EL (cell line): ENCODE measurements at regions not wholly inside any gene's neighbourhood (a gene's known extent, or its start where the extent isn't known, plus 50 kb on each side); places are given as distances from the start of the nearest gene placed in this dataset.

ENCODE experiments used
- DNase-seq: peaks from one replicate; pipeline ENCODE4 v3.0.0-alpha.2; 2016

DNA sequence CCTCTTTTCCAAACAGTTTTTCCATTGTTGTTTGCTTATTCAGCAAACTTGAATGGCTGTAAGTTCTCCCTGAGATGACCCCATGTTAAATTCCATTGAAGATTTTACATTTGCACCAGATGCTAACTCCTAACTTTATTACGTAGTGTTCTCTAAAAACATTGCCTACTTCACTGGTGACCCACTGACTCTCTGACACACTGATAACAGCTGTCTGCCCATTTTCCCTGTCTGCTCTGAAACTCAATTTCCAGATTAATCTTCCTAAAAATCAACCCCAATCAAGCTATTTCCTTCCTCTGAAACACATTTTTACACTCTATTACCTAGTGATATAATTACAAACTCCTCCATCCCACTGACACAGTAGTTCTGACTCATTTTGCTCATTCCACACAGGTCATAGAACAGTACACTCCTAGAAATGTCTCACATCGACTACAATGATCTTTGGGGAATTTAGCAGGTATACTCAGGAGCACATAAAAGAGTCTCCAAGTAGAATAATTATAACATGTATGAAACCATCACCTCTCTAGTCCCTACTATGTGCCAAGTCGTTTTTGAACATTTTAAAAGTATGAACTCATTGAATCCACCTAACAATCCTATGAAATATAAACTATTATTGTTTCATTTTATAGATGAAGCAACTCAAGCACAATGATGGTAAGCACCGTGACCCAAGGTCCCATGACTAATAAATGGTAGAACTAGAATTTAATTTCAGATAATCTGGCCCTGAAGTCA is 210.9 kb downstream of the SLIT2 start:
- DNase-seq = peak; percentile 24

DNA sequence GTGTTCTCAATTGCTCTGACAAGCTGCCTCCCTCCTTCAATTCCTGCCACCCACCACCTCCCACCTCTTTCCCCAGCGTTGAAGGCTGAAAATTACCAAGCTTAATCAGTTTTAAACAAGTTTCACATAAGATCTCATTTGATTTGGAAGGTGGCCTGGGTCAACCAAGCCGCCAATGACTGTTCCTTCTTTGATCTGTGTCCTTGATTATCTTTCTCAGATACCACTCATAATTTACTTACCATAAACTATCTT is 211.4 kb downstream of the SLIT2 start:
- no peak for DNase-seq

DNA sequence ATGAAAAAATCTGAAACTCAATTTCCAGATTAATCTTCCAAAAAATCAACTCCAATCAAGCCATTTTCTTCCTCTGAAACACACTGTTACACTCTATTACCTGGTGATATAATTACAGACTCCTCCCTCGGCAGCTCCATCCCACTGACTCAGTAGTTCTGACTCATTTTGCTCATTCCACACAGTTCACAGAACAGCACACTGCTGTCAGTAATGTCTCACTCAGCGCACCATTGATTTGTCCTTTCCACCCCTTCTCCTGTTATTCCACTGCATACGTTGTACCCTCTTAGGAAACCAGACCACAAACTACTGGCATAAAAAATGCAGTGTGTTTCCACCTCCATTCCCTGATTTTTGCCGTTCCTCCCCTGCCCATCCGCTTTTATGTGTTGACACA is 212.7 kb downstream of the SLIT2 start:
- peak; percentile 81 for DNase-seq

DNA sequence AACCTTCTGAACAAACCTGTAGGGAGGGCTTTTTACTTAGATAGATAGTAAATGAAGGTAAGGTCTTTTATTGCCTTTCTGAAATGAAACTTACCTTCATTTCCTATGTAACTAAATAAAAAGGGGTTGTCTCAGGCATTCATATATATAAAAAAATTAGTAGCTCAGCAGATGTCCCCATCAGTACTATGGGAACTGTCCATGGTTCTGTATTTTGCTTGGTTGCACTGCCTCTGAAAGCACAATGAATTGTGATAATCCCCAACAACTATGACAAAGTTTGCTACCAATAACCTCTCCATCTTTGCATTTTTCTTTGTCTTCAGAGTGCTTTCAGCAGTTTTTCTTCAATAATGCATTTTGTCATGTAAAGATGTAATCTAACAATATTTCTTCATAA is 222.4 kb downstream of the SLIT2 start:
- peak; percentile 13 for DNase-seq

DNA sequence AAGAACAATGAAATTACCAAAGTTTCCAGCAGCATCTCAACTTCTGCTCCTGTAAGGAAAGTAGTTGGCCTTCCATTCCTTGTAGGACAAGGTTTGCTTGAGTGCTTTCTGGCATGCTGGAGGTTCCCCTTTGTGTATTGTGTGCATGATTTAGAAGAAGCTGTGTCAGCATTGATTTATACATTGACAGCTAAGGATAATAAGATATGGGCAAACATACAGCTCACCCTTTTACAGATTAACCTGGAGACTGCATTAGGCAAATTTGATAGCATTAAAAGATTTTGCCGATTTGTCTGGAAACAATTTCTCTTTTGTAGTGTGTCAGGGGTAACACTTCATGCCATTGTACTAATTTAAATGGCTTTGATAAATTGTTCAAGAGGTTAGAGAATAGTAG is 221.8 kb upstream of the PACRGL start:
- DNase-seq = no peak

DNA sequence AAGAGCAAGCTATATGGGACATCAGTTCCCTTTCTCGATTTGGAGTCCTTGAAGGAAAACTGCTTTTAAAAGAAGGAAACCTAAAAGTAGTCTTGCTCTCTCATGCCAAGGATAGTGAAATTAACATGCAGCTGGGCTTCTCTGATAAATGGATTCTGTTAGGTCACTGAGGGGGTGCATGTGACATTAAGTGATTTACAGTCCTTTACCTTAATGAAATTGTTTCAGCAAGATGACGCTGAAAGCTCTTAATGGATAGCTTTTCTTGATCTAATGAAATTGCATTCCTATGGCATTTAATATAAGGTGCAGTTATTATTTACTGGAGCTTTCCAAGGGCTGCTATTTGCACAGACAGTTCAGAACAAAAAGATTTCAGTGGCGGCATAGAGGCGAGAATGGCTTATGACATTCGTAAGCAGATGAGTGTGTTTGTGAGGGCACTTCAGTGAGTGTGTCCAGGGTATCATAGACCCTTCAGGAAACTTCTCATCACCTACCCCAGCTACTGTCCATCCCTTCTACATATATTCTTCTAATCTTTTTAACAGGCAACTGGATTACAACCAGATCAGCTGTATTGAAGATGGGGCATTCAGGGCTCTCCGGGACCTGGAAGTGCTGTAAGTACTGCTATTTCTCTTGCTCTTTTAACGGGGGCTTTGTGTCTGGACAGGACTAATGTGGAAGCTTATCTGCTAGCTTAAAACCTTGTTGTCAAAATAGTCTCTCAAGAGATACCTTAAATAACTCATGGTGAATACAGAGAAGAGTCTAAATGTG is 219.9 kb upstream of the PACRGL start:
- DNase-seq = no peak

DNA sequence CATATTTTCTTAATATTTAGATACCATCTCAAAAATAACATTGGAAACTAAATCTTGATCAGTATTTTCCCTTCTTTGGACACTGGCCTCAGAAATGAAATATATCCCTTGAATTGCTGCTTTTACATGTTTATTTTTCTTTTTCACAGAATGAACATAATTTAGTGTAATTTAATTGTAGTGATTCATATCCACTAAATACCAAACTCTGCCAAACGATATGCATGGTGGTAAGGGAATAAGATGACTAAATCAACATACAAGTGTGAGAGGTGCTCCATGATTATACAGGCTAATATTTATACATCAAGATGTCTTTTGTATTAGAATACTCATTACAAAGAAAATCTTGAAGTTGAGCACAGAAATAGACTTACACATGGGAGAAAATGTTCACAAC is 216.8 kb upstream of the PACRGL start:
- DNase-seq = peak; percentile 37

DNA sequence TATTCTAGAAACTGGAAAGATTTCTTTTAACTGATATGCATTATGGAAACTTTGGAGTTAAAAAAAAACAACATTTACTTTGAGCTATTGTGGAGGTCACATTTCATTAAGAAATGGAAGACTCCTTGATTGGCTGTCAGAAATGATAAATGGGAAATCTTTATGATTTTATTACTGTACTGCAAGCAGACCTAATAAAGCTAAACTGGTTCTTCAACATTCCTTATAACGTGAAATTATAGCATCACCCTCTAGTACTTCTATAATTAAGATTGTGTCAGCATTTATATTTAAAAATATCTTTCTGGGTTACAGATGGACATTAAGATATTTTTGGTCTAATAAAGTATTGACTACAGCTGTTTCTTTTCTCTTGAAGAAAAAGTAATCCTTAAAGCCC is 213.8 kb upstream of the PACRGL start:
- no peak for DNase-seq

DNA sequence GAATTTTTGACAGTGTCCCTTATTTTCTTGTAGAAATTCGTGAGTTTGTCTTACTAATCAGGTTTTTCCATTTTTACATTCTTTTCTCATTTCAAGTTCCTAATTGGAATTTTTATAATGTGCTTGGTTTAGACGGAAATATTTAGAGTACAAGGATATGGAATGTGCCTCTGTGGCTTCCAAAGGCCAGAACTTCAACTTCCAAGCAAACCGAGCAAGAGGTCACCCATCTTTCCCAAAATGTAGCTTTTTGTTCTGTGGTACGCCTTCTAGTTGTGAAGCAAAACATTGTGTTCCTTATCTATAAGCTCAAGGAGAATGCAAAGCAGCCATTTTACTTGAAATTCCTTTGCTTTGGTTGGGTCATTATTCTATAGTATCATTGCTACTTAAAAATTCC is 212.8 kb upstream of the PACRGL start:
- peak; percentile 55 for DNase-seq

DNA sequence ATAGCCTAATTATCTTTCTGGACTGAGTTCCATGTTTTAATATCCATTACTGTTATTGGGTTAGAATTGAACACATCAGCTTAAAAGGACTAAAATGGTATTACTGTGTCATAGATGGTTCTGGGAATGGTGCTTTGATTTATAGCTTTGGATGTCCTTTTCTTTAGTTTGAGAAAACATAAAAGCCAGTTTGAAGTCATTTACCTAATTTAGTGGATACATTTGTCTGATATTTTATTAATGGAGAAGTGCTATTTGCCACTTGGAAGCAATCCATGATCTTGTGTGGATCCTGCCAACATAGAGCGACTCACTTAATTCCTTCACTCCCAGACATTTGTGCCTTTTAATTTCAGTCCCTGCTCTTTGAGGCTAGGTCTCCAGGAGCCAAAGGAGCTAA is 212.4 kb upstream of the PACRGL start:
- DNase-seq = peak; percentile 61

DNA sequence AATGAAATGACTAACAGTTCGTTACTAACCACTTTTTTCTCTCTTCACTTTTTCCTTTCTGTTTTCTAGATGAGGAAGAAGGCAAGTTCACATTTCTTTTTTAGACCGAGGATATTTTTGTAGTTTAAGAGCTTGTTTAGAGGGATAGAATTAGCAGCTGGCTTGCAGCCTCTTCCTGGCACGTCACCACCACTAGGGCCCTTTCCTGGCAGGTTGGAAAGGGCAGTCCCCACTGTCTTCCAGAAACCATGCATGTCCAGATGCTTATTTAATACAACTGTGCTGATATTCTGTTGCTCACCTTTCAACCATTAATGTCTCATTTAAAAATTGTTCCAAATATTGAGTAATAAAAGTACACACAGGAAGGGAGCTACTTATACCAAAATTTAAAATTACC is 209.5 kb upstream of the PACRGL start:
- no peak for DNase-seq

DNA sequence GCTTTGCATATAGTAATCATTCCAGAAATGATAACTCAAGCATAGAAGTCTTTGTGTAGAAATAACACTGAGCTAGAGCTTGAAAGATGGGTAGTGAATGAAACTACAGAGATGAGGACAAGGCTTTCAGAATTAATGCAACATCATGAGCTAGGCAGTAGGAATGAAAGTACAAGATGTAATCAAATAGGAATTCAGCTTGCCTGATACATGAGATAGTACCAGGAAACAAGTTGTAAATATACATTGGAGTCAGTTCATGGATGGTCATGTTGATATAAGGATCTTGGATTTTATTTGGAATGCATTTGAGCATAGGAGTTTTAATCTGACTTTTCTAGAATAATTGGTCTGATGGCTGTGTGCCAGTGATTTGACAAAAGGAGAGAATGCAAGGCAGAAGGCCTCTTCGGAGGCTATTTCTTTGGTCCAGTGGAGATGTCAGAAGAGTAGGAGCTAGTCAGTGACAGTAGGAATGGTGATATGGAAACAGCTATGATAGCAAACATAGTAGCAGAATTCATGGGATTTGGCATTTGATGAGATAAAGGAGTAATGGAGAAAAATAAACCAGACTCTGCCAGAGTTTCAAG is 206.4 kb upstream of the PACRGL start:
- DNase-seq = peak; percentile 71

DNA sequence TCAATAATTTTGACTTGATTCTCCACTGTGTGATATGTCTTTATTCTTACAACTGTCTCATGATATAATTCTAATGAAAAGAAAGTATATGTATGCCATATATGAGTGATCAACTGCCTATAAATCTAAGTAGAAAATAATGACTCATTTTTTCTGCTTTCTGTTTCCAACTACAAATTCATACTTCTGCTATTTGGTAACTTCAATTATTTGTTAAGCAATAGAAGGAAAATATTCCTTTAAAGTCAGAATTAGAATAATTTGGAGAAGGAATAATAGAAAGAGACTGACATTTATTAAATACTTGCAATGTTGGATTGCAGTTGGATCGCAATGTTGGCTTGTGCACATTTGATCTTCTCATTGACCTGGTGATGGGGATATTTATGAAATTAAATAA is 204.2 kb upstream of the PACRGL start:
- DNase-seq = no peak

DNA sequence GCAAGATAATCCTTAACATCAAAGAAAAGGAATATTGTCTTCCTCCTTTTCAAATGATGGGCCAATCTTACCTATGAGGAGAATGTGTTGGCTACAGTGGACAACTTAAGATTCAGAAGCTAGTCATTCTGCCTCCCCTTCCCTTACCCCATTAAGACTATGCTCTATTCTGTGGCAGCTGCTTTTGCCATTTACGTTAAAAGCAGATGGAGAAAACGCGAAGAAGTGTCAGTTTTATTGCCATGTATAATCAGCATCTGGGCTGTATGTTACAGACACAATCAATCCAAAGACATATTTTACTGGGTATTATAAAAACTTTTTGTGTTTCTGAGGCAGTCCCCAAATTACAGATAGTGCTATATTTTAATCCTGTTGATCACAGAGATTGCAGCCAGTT is 196.1 kb upstream of the PACRGL start:
- DNase-seq = no peak

DNA sequence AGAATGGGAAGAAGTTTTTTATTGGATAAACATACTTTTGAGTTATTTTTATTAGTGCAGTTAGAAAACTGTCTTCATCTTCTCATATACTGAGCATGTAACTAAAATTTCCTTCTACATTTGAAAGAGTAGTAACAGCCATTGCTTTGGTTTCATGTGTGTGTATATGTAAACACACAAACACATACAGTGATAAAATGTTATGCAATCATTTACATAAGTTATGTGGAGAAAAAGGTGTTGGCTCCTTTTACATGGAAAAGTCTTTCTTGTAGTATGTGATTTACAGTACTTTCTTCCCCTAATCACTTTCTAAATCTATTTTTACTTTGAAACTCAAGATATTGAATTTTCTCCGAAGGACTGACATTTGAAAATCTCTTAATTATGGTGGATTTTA is 194.3 kb upstream of the PACRGL start:
- DNase-seq = no peak

DNA sequence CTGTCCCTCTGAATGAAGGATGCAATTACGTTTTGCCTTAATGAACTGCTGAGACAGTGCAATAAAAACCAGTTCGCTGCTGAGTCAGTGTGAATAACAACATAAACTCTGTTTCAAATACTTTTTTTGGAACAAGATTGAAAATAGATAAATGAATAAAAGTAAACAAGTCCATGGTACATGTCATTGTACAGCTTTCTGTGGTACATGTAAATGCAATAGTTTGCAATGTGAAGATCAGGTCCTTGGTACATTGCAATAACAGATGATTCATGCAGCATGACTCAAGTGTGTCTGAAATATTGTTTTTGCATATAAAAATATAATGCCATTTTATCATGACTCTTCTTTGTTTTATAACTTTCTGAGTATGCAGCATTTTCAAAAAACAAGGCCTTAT is 193.4 kb upstream of the PACRGL start:
- peak; percentile 75 for DNase-seq

DNA sequence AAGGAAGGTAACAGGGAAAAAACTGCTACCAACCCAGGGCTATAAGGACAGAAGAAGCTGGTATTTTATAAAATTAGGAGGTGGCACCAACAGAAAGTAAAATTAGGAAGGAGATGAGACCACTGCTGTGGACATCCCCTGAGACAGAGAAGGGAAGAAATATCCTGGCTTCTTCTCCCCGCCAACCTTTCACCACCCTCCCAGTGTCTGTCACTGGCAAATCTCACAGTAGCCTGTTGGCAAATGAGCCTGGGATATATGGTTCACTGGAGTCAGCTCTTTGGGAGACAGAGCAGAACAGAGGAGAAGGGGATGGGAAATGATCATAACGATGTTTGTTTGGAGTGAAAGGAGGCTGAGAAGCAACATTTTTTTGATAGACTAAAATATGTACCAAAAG is 190.9 kb upstream of the PACRGL start:
- DNase-seq = no peak

DNA sequence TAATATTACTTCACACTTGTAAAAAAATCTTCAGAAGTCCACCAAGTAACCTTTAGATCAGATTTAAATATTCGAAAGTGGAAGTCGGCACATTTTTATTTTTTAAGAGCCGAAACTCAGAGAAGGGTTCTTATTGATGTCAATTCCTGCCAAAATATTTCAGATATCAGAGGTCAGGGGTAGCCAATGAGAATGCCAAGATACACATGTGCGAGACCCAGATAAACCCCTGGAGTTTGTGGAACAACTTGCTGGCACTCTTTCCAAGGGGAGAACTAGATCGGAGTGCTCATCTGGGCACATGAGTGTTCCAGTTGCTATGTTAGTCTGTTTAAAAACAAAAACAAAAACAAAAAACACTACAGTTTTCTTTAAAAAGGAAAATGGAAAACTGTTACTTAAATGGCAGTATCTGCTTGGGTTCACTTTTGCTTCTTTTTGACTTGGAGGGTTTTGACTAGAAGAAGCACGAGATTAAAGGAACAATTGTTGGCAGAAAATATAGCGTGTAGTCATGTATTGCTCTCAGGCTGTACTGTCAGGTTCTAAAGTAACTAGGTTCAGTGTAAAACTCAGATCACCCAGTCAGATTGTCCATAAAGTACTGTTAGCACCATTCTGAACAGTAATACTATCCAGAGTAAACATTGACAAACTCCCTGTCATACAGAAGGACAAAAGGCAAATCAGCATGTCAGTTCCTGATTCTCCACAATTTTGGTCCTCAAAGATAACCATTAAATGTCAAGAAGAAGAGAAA is 188.0 kb upstream of the PACRGL start:
- DNase-seq = no peak

DNA sequence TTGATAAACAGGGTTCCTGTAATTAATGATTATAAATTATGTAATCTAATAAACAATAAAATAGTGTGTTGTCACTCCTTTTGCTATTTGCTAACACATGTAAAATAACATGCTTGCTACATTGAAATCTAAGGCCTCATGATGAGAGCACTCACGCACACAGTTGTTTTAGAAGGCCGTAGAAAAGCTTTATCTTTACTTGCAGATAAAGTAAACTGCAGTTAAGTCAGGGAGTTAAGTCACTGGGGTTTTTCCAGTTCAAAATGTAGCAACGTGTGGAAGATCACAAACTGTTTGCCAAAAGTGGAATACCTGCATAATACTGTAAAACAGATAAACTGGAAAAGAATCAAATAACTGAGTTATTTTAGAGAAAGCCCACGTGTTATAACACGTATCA is 187.3 kb upstream of the PACRGL start:
- no peak for DNase-seq

DNA sequence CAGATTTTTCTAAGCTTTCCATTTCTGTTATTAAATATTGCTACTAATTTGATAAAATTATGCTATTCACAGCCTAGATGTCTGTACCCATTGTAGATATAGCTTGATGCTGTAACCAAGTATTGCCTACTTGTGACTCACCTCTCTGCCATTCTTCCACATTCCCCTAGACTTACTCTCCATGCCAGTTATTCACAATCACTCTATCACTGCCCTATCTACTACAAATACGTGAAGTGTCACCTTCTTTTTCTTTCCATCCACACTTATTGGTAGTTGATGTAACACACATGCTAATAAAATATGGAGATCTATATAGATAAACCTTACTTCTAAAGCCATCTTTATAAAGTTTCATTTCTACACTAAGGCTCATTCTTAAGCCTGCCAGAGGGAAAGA is 179.4 kb upstream of the PACRGL start:
- peak; percentile 82 for DNase-seq

DNA sequence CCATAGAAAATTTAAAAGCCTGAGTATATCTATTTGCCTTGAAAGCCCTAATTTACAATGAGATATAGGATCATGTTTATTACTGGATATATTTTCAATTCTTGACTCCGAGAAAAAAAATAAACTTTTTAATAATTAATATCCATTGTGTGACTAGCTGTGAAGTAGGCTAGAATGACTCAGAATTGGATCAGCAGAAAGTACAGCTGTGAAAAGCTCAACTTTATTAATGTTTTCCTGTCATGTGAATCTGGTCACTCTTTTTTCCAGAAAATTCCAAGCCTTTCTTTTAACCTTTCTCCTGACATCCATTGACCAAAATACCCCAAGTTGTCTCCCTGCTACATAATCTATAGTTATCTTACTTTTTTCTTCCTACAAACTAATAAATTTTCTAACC is 171.8 kb upstream of the PACRGL start:
- peak; percentile 17 for DNase-seq

DNA sequence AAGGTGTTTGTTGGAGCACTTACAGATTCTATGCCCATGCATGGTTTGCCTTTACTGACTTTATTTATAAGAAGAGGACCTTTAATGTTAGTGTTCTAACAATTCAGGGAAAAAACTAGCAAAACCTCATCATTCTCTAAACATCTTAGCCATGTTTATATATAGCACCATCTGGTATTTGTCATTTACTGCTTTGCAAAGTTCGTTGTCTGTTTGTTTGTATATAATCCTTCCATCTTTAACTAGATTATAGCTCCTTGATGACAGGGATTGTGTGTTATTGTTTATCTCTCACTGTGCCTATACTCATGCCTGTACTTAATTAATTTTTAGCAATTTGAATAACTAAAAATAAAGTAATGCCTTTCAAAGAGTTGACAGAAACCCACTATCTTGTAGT is 170.6 kb upstream of the PACRGL start:
- no peak for DNase-seq

DNA sequence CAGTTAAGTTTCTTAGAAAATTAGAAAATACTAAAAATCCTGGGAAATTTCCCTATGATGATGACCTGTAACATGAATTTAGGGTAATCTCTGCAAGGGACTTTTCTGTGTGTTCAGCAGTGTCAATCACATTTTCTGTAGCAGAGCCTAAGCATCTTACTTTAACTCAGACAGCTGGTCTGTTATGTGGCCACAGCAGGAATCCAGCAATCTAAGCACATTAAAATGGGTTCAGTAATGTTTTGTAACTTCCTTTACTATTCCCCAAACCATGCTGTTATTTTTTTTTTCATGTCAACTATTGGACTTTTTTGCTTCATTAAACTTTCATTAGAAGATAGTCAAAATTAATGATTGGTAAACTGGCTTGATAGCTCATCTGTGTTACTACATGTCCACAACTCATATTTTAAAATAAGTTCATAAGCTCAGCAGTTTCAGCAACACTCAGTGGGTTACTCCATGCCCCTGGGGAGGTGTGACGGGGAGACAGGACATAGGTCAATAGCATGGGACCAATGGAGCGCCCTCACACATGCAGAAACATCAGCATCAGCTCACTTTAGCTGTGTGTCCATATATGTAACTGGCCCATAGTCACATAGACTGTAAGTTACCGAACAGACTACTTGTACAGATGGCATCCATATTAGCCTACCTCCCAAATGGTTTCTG is 168.0 kb upstream of the PACRGL start:
- DNase-seq = no peak
